Endodermal cell (in vitro differentiated cells): ENCODE measurements at regions not wholly inside any gene's neighbourhood (a gene's known extent, or its start where the extent isn't known, plus 50 kb on each side); places are given as distances from the start of the nearest gene placed in this dataset.

Experiments
- DNase-seq: peaks from one replicate; pipeline ENCODE4 v3.0.0-alpha.2; 2017
- H3K27ac ChIP-seq: 2 replicates; pipeline ENCODE4 v1.5.1; 2013; ENCODE audit warnings: mild to moderate bottlenecking, low read depth, low read length, moderate library complexity
- H3K27me3 ChIP-seq: 2 replicates; pipeline ENCODE4 v1.6.1; 2013; ENCODE audit warnings: mild to moderate bottlenecking, low read length, moderate library complexity; ENCODE audit not compliant: insufficient read depth, control insufficient read depth, poor library complexity, severe bottlenecking
- H3K36me3 ChIP-seq: 2 replicates; pipeline ENCODE4 v1.7.0; 2013; ENCODE audit warnings: mild to moderate bottlenecking, low read length, moderate library complexity; ENCODE audit not compliant: control insufficient read depth, insufficient read depth
- H3K4me1 ChIP-seq: one replicate; pipeline ENCODE4 v1.7.0; 2013; ENCODE audit warnings: low read length; ENCODE audit not compliant: control insufficient read depth, insufficient read depth
- H3K4me3 ChIP-seq: 2 replicates; pipeline ENCODE4 v1.5.1; 2013; ENCODE audit warnings: mild to moderate bottlenecking, low read length, moderate library complexity
- H3K9ac ChIP-seq: 2 replicates; pipeline ENCODE4 v1.6.1; 2013; ENCODE audit warnings: mild to moderate bottlenecking, low read length, moderate library complexity; ENCODE audit not compliant: poor library complexity, severe bottlenecking; ENCODE audit errors: extremely low read depth
- H3K9me3 ChIP-seq: 2 replicates; pipeline ENCODE4 v1.6.1; 2013; ENCODE audit warnings: mild to moderate bottlenecking, low read length, moderate library complexity; ENCODE audit not compliant: control insufficient read depth
- H3K27ac Mint-ChIP-seq: 2 replicates; pipeline ENCODE4 v1.8.0; 2020; ENCODE audit warnings: mixed read lengths
- H3K27me3 Mint-ChIP-seq: 2 replicates; pipeline ENCODE4 v1.8.0; 2021; ENCODE audit warnings: mild to moderate bottlenecking, mixed read lengths; ENCODE audit not compliant: insufficient read depth
- H3K36me3 Mint-ChIP-seq: 2 replicates; pipeline ENCODE4 v1.8.0; 2020; ENCODE audit warnings: low read depth, mixed read lengths
- H3K4me1 Mint-ChIP-seq: 2 replicates; pipeline ENCODE4 v1.8.0; 2020; ENCODE audit warnings: mixed read lengths
- H3K4me3 Mint-ChIP-seq: 2 replicates; pipeline ENCODE4 v1.8.0; 2020; ENCODE audit warnings: mild to moderate bottlenecking, moderate library complexity, mixed read lengths
- H3K9me3 Mint-ChIP-seq: 2 replicates; pipeline ENCODE4 v1.8.0; 2020; ENCODE audit warnings: mild to moderate bottlenecking, mixed read lengths
- WGBS, 2 experiments: methylation state at CpG; one replicate each; pipeline versions ENCODE4 v1.1.5 to v1.1.7; 2013; ENCODE audit warnings: missing lambda C conversion rate in 2 of 2, mixed read lengths in 1 of 2; ENCODE audit not compliant: insufficient coverage in 1 of 2, insufficient read length in 1 of 2; 5-methylcytosine and 5-hydroxymethylcytosine counted together
- TF ChIP-seq, protein P1 (sequence below): fragments of 200-600 bp; sonication (generic); conservative IDR thresholded peaks from 2 replicates; pipeline ENCODE4 v1.5.0; 2021; ENCODE audit warnings: antibody characterized with exemption, mild to moderate bottlenecking

DNA sequence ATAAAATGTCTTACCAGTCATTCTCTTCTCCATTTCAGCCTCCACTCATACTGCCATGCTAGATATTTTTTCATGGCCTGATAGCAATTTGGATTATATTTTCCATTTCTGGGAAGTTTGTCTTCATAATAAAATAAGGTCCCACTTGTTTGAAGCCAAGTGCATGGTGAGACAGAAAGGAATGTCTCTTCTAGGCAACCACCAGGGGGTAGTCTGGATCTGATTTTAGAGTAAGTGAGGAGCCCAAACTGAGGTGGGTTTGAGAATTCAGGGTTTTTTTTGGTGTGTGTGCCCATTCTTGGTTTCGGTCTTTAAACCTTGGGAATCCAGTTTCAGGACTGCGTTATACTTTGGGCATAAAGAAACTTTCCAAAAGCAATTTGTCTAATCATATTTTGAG, 315.5 kb downstream of the RPRM start:
- no peak overlapping the region for H3K4me3 Mint-ChIP-seq
- H3K27ac Mint-ChIP-seq: no peak overlapping the region
- H3K27me3 Mint-ChIP-seq: no peaks in the 10 kb centered on the region
- H3K4me1 ChIP-seq: peaks cover 14% of the 10 kb centered on the region
- no peaks in the 10 kb centered on the region for H3K9me3 ChIP-seq
- TF ChIP-seq, protein P1, sequence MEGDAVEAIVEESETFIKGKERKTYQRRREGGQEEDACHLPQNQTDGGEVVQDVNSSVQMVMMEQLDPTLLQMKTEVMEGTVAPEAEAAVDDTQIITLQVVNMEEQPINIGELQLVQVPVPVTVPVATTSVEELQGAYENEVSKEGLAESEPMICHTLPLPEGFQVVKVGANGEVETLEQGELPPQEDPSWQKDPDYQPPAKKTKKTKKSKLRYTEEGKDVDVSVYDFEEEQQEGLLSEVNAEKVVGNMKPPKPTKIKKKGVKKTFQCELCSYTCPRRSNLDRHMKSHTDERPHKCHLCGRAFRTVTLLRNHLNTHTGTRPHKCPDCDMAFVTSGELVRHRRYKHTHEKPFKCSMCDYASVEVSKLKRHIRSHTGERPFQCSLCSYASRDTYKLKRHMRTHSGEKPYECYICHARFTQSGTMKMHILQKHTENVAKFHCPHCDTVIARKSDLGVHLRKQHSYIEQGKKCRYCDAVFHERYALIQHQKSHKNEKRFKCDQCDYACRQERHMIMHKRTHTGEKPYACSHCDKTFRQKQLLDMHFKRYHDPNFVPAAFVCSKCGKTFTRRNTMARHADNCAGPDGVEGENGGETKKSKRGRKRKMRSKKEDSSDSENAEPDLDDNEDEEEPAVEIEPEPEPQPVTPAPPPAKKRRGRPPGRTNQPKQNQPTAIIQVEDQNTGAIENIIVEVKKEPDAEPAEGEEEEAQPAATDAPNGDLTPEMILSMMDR: peak; percentile 82
- no peak overlapping the region for H3K27ac ChIP-seq
- no peaks in the 10 kb centered on the region for H3K36me3 Mint-ChIP-seq
- WGBS, 2 experiments: 67 to 81% methylated on average over 1 to 2 of the region's 2 CpGs
- DNase-seq: peak; percentile 71
- no peaks in the 10 kb centered on the region for H3K9me3 Mint-ChIP-seq
- H3K4me1 Mint-ChIP-seq: peaks cover 21% of the 10 kb centered on the region
- no peak overlapping the region for H3K4me3 ChIP-seq
- H3K9ac ChIP-seq: no peak overlapping the region
- H3K27me3 ChIP-seq: no peaks in the 10 kb centered on the region
- H3K36me3 ChIP-seq: no peaks in the 10 kb centered on the region

DNA sequence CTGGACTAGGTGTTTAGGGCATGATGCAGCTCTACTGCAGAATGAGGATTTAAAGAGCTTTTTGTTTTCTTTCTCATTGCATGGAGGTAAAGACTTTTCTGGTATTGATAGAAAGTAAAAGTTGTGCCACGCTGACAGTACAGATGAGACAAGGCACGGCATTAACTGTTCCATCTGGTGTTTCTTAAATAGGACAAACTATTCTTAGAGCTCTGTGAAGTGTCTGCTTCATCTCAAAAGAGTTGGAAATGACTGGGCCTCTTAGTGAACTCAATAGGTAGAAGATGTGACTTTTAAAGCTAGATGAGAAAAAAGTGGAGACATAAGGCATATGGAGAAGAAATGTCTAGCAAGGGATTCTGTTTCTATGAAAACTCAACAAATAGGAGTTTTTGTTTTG, 321.8 kb downstream of the RPRM start:
- Histone ChIP-seq H3K9ac (no peak overlapping the region), H3K9me3 (no peaks in the 10 kb centered on the region), H3K36me3 (no peaks in the 10 kb centered on the region), H3K27me3 (no peaks in the 10 kb centered on the region), H3K27ac (no peak overlapping the region), H3K4me3 (no peak overlapping the region), H3K4me1 (no peaks in the 10 kb centered on the region)
- TF ChIP-seq, protein P1: no peak
- H3K36me3 Mint-ChIP-seq: no peaks in the 10 kb centered on the region
- peaks cover 7% of the 10 kb centered on the region for H3K9me3 Mint-ChIP-seq
- 97 to 98% methylated on average over 2 of the region's 2 CpGs for WGBS, 2 experiments
- H3K4me1 Mint-ChIP-seq: peaks cover 4% of the 10 kb centered on the region
- no peak overlapping the region for H3K4me3 Mint-ChIP-seq
- no peak for DNase-seq
- H3K27me3 Mint-ChIP-seq: no peaks in the 10 kb centered on the region
- no peak overlapping the region for H3K27ac Mint-ChIP-seq

DNA sequence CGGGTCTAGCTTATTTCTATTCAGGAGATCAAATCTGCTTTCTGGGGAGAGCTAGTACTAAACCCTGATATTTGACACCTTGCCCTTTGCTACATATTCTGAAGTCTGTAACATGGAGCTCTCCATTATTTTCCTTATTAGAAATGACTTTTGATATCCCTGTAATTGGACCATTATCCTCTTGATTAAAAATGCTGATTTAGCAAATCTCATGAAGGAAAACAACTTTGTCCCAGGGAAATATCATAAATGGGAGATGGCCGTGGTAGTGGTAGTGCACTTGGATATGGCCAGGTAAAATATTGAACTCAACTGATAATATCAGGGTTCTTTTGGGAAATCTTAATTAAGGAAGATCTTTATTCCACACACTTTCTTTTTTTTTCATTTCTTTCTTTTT, 326.5 kb downstream of the RPRM start:
- no peaks in the 10 kb centered on the region for H3K36me3 Mint-ChIP-seq
- Histone ChIP-seq H3K36me3 (no peaks in the 10 kb centered on the region), H3K9ac (no peak overlapping the region), H3K4me1 (no peaks in the 10 kb centered on the region), H3K9me3 (no peaks in the 10 kb centered on the region), H3K27ac (no peak overlapping the region), H3K4me3 (no peak overlapping the region), H3K27me3 (no peaks in the 10 kb centered on the region)
- H3K9me3 Mint-ChIP-seq: peaks cover 7% of the 10 kb centered on the region
- TF ChIP-seq, protein P1: no peak
- no peak for DNase-seq
- H3K4me3 Mint-ChIP-seq: no peak overlapping the region
- no peaks in the 10 kb centered on the region for H3K4me1 Mint-ChIP-seq
- no peaks in the 10 kb centered on the region for H3K27me3 Mint-ChIP-seq
- no peak overlapping the region for H3K27ac Mint-ChIP-seq
- whole genome bisulfite sequencing, 2 experiments: 92 to 95% methylated on average over 2 of the region's 2 CpGs
